Mucosa of rectum (tissue), 2 donors: ENCODE measurements at regions not wholly inside any gene's neighbourhood (a gene's known extent, or its start where the extent isn't known, plus 50 kb on each side); places are given as distances from the start of the nearest gene placed in this dataset.

Experiments
- H3K27ac ChIP-seq, 2 donors: one replicate each; pipeline ENCODE4 v1.7.0; 2013; ENCODE audit warnings: inconsistent platforms in 2 of 2, low read depth in 2 of 2, low read length in 2 of 2
- H3K27me3 ChIP-seq, 2 donors: one replicate each; pipeline ENCODE4 v1.7.0; 2013; ENCODE audit warnings: low read length in 2 of 2; ENCODE audit not compliant: control insufficient read depth in 2 of 2, insufficient read depth in 2 of 2
- H3K36me3 ChIP-seq, 2 donors: one replicate each; pipeline ENCODE4 v1.7.0; 2013; ENCODE audit warnings: low read length in 2 of 2; ENCODE audit not compliant: control insufficient read depth in 2 of 2, insufficient read depth in 2 of 2
- H3K4me1 ChIP-seq, 2 donors: one replicate each; pipeline ENCODE4 v1.7.0; 2013; ENCODE audit warnings: low read length in 2 of 2, mild to moderate bottlenecking in 1 of 2; ENCODE audit not compliant: control insufficient read depth in 2 of 2, insufficient read depth in 2 of 2
- H3K4me3 ChIP-seq, 2 donors: one replicate each; pipeline ENCODE4 v1.7.0; 2013; ENCODE audit warnings: low read length in 2 of 2
- H3K9ac ChIP-seq, 2 donors: one replicate each; pipeline ENCODE4 v1.7.0; 2013; ENCODE audit warnings: low read length in 2 of 2, low read depth in 1 of 2, mild to moderate bottlenecking in 1 of 2
- H3K9me3 ChIP-seq, 2 donors: one replicate each; pipeline ENCODE4 v1.7.0; 2013; ENCODE audit warnings: low read length in 2 of 2; ENCODE audit not compliant: control insufficient read depth in 2 of 2
- donor health status: healthy.
- donor health status: Normal muscosa, but diverticular disease.

DNA sequence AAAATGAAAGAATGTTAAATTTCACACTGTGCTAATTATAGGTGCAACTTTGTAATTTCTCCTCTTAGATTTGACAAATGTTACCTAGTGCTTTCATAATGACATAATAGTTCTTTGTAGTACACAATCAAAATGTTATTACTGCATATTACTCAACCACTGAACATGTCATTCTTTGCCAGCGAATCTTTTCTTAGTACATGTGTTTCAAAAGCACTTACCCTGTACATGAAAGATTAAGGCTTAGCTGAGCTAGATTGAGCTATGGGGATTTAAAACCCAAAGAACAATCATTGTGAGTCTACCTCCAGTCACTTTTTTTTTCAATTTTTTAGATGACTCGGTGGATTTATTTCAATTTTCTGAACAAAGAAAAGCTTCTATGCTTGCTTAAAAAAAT lies 123.5 kb upstream of the FERD3L start:
- Histone ChIP-seq H3K27ac (no peak overlapping the region), H3K9ac (no peak overlapping the region), H3K4me3 (no peak overlapping the region), H3K4me1 (no peaks in the 10 kb centered on the region), H3K27me3 (no peaks in the 10 kb centered on the region), H3K36me3 (no peaks in the 10 kb centered on the region), H3K9me3 (no peaks in the 10 kb centered on the region)

DNA sequence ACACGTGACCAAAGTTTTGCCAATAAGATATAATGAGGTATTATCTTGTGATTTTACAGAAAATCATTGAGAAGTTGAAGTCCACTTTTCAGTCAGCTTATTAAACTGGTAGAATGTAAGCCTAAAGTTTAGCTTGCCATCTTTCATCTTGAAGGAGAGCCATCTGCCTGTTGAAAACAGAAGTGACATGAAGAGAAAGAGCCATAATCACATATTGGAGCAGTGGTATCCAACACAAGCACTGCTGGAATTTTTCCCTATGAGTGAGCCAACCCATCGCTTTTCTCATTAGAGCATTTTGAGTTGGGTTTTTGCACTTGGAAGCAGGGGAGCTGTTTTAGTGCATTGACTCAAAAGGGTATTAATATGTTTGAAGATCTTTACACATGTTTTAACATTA lies 117.6 kb upstream of the FERD3L start:
- Histone ChIP-seq H3K4me1 (no peaks in the 10 kb centered on the region), H3K4me3 (no peak overlapping the region), H3K36me3 (no peaks in the 10 kb centered on the region), H3K27ac (no peak overlapping the region), H3K9ac (no peak overlapping the region), H3K9me3 (no peaks in the 10 kb centered on the region), H3K27me3 (no peaks in the 10 kb centered on the region)

DNA sequence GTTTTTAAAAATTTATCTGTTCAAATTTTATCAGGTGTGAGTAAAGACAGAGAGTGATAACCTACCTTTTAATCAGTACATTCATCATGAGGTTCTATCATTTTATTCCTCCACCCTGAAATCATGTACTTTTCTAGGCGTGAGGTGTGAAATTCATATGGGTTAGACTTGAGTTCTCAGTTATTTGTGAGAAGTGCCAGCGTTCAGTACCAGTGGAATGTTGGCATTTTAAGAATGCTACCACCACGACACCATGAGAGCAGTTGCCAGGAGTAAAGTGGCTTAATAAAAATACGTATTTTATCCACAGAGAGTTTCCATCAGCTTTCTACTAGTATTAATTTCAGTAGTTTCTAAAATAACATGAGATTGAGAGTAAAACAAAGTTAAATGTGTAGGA lies 104.1 kb upstream of the FERD3L start:
- Histone ChIP-seq H3K9me3 (no peaks in the 10 kb centered on the region), H3K4me3 (no peak overlapping the region), H3K36me3 (no peaks in the 10 kb centered on the region), H3K27ac (no peak overlapping the region), H3K4me1 (no peaks in the 10 kb centered on the region), H3K9ac (no peak overlapping the region), H3K27me3 (no peaks in the 10 kb centered on the region)

DNA sequence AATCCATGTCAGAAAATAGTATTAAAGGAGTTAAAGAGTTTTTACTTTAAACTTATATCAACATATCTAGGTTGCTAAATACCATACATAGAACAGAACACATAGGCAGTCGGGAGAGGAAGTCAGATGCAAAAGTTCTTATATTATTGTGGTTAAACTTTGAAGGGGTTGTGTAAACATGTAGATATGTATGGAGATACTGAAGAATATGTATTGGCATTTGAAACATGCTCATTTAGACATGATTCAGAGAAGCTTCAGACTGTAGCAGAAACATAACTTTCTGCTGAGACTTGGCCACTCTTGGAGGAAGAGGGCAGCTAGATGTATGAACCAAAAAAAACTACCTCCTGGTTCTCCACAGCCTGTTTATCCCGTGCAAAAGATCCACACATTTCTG lies 103.5 kb upstream of the FERD3L start:
- H3K36me3 ChIP-seq: no peaks in the 10 kb centered on the region
- no peak overlapping the region for H3K4me3 ChIP-seq

DNA sequence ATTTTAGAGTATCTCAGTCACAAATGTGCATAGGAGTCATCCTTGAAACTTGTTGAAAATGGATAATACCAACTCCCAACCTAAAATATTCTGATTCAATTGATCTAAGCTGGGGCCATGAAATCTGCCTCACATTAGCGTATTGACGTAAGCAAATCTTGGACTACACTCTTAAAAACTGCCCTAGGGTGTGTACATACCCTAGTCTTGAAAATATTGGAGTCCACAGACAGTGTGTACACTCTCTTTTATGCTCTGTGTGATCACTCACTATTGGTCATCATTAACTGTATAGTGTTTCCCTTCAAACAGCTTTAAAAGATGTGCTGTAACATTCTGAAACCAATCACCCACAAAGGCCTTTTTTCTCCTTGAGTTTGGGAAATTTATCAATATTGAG lies 102.9 kb upstream of the FERD3L start:
- Histone ChIP-seq H3K36me3 (no peaks in the 10 kb centered on the region), H3K9me3 (peaks cover 0 to 2% of the 10 kb centered on the region in 2 donors), H3K9ac (no peak overlapping the region), H3K27ac (no peak overlapping the region), H3K4me3 (no peak overlapping the region), H3K27me3 (no peaks in the 10 kb centered on the region), H3K4me1 (no peaks in the 10 kb centered on the region)

More for the DNA sequence above, 103.5 kb upstream of the FERD3L start:
- no peak overlapping the region for H3K9ac ChIP-seq
- no peak overlapping the region for H3K27ac ChIP-seq
- peaks cover 0 to 2% of the 10 kb centered on the region in 2 donors for H3K9me3 ChIP-seq
- H3K4me1 ChIP-seq: no peaks in the 10 kb centered on the region
- H3K27me3 ChIP-seq: no peaks in the 10 kb centered on the region

DNA sequence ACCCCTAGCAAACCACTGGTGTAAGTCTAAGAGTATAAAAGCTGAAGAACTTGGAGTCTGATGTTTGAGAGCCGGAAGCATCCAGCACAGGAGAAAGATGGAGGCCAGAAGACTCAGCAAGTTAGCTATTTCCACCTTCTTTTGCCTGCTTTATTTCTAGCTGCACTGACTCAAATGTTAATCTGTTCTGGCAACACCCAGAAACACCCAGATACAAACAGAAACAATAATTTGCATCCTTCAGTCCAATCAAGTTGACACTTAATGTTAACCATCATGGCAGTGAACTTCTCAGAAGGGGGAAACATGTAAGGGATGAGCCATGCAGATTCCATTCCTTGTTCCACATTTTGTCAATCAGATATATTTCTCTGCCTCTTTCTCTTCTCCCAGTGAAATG lies 101.8 kb upstream of the FERD3L start:
- no peaks in the 10 kb centered on the region for H3K27me3 ChIP-seq
- no peaks in the 10 kb centered on the region for H3K36me3 ChIP-seq
- H3K4me3 ChIP-seq: no peak overlapping the region
- H3K4me1 ChIP-seq: no peaks in the 10 kb centered on the region
- no peak overlapping the region for H3K27ac ChIP-seq
- H3K9ac ChIP-seq: no peak overlapping the region
- peaks cover 0 to 3% of the 10 kb centered on the region in 2 donors for H3K9me3 ChIP-seq

DNA sequence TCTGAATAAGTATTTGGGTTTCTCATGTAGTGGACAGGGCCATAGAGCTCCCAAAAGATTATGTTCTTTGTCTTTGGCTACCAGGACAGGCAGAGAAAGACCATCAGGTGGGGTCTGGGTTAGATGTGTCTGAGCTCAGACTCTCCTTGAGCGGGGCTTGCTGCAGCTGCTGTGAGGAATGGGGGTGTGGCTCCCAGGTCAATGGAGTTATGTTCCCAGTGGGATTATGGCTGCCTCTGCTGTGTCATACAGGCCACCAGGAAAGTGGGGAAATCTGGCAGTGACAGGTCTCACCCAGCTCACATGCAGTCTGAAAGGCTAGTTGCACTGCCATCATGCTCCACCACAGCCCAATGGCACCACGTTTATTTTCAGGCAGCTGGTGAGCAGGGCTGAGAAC lies 97.0 kb upstream of the FERD3L start:
- no peaks in the 10 kb centered on the region for H3K36me3 ChIP-seq
- peaks cover 0 to 3% of the 10 kb centered on the region in 2 donors for H3K9me3 ChIP-seq
- H3K4me3 ChIP-seq: no peak overlapping the region
- no peaks in the 10 kb centered on the region for H3K27me3 ChIP-seq
- no peak overlapping the region for H3K9ac ChIP-seq
- H3K27ac ChIP-seq: no peak overlapping the region
- no peaks in the 10 kb centered on the region for H3K4me1 ChIP-seq

DNA sequence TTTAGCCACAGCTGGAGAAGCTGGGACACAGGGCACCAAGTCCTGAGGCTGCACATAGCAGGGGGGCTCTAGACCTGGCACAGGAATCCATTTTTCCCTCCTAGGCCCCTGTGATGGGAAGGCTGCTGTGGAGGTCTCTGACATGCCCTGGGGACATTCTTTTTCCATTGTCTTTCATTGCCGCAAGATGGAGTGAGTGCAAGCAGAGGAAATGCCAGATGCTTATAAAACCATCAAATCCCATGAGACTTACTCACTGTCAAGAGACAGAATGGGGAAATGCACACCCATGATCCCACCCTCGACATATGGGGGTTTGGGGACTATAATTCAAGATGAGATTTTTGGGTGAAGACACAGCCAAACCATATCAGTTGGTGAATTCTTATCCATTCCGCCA lies 94.7 kb upstream of the FERD3L start:
- Histone ChIP-seq H3K4me1 (no peaks in the 10 kb centered on the region), H3K9ac (no peak overlapping the region)

DNA sequence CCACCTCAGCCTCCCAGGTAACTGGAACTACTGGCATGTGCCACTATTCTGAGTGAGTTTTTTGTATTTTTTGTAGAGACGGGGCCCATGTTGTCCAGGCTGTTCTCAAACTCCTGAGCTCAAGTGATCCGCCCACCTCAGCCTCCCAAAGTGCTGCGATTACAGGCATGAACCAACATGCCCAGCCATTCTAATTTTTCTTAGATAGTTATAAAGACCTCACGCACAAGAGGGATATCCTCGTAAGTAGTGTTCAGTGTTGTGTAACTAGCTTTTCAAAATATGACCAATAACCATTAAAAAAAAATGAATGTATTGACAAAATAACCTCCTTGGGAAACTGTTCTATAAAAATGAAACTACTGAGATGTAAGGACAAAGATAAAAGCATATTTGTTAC lies 90.5 kb upstream of the FERD3L start:
- H3K4me1 ChIP-seq: no peaks in the 10 kb centered on the region
- H3K27me3 ChIP-seq: no peaks in the 10 kb centered on the region
- H3K9me3 ChIP-seq: no peaks in the 10 kb centered on the region
- H3K27ac ChIP-seq: no peak overlapping the region
- no peaks in the 10 kb centered on the region for H3K36me3 ChIP-seq
- H3K9ac ChIP-seq: no peak overlapping the region
- no peak overlapping the region for H3K4me3 ChIP-seq

More for the DNA sequence above, 94.7 kb upstream of the FERD3L start:
- Histone ChIP-seq H3K36me3 (no peaks in the 10 kb centered on the region), H3K9me3 (peaks cover 0 to 3% of the 10 kb centered on the region in 2 donors), H3K27me3 (no peaks in the 10 kb centered on the region), H3K27ac (no peak overlapping the region), H3K4me3 (no peak overlapping the region)

DNA sequence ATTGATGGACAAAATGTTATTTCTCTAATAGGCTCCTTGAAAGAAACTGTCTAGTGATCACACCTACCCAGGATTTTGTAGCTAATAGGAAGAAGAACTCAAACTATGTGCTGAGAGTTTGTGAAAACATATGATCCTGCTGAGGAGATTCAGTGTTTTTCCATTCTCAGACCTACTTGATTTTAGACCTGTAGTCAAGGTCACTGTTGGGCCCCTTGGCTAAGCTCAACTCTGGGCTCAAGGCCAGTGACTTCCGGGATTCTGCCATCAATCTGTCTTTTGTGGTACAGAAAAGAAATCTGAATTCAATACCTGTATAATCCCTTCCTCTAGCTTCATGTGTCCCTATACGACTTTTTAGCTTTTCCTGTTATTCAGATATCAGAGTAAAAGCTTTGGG lies 79.7 kb upstream of the FERD3L start:
- no peaks in the 10 kb centered on the region for H3K4me1 ChIP-seq
- no peaks in the 10 kb centered on the region for H3K36me3 ChIP-seq
- H3K4me3 ChIP-seq: no peak overlapping the region
- H3K27ac ChIP-seq: no peak overlapping the region
- H3K9ac ChIP-seq: no peak overlapping the region
- H3K27me3 ChIP-seq: no peaks in the 10 kb centered on the region
- peaks cover 0 to 2% of the 10 kb centered on the region in 2 donors for H3K9me3 ChIP-seq

DNA sequence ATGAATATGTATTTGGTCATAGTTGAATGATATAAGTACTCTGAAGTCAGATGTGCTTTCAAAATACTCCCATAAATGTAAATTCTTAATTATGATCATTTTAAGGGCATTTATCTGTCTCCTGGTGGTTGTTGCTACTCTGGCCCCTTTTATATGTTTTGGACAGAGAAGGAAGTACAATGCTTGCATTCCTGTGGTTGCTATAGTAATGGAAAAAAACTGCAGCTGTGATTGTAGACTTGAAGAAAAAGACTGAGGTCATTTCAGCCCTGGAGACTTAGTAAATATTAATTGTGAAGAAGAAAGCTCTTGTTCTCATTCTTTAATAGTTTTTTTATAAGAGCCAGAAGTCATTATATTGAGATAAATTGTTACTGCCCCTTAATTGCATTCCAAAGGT lies 70.2 kb upstream of the FERD3L start:
- H3K4me3 ChIP-seq: no peak overlapping the region
- H3K9me3 ChIP-seq: no peaks in the 10 kb centered on the region
- H3K36me3 ChIP-seq: no peaks in the 10 kb centered on the region
- H3K4me1 ChIP-seq: no peaks in the 10 kb centered on the region
- H3K9ac ChIP-seq: no peak overlapping the region
- no peaks in the 10 kb centered on the region for H3K27me3 ChIP-seq
- H3K27ac ChIP-seq: no peak overlapping the region
